DOHH2 (cell line): ENCODE measurements at regions not wholly inside any gene's neighbourhood (a gene's known extent, or its start where the extent isn't known, plus 50 kb on each side); places are given as distances from the start of the nearest gene placed in this dataset.
"Not testable (repeated sequence)": the region's sequence is repeated elsewhere in the genome, so short reads cannot be mapped to it uniquely, and the experiment has no call there.

Source experiments
- H3F3A ChIP-seq: fragments of 200-600 bp; sonication (generic), shearing (Covaris generic); 2 replicates; pipeline ENCODE4 v1.6.0; 2016; ENCODE audit warnings: antibody characterized with exemption, mild to moderate bottlenecking; ENCODE audit not compliant: control insufficient read depth, insufficient read depth
- H3K27ac ChIP-seq: fragments of 200-600 bp; sonication (generic); 2 replicates; pipeline ENCODE4 v1.5.1; 2014; ENCODE audit warnings: low read depth, mild to moderate bottlenecking, low read length, moderate library complexity
- H3K27me3 ChIP-seq: fragments of 200-600 bp; sonication (generic); 2 replicates; pipeline ENCODE4 v1.6.1; 2014; ENCODE audit warnings: mild to moderate bottlenecking, low read length, mixed read lengths; ENCODE audit not compliant: control insufficient read depth
- H3K36me3 ChIP-seq: fragments of 200-600 bp; sonication (generic); 2 replicates; pipeline ENCODE4 v1.6.1; 2014; ENCODE audit warnings: mild to moderate bottlenecking, low read length, moderate library complexity, mixed read lengths; ENCODE audit not compliant: control insufficient read depth
- H3K4me1 ChIP-seq: fragments of 200-600 bp; sonication (generic); 2 replicates; pipeline ENCODE4 v1.6.1; 2014; ENCODE audit warnings: mild to moderate bottlenecking, low read length, mixed read lengths; ENCODE audit not compliant: control insufficient read depth
- H3K4me2 ChIP-seq: fragments of 200-600 bp; sonication (generic); 2 replicates; pipeline ENCODE4 v1.6.0; 2014; ENCODE audit warnings: mild to moderate bottlenecking, low read length, moderate library complexity
- H3K4me3 ChIP-seq: fragments of 200-600 bp; sonication (generic); 2 replicates; pipeline ENCODE4 v1.5.1; 2014; ENCODE audit warnings: mild to moderate bottlenecking, low read length, mixed read lengths
- H3K79me2 ChIP-seq: fragments of 200-600 bp; sonication (generic); 2 replicates; pipeline ENCODE4 v1.6.1; 2014; ENCODE audit warnings: mild to moderate bottlenecking, low read length, mixed read lengths; ENCODE audit not compliant: control insufficient read depth
- H3K9me2 ChIP-seq: fragments of 200-600 bp; sonication (generic); replicated peaks from 2 replicates; pipeline ENCODE4 v1.6.1; 2014; ENCODE audit warnings: mild to moderate bottlenecking, low read length, mixed read lengths; ENCODE audit not compliant: control insufficient read depth
- H3K9me3 ChIP-seq: fragments of 200-600 bp; sonication (generic); 2 replicates; pipeline ENCODE4 v1.6.1; 2014; ENCODE audit warnings: antibody characterized with exemption, low read length, mixed read lengths; ENCODE audit not compliant: control insufficient read depth, insufficient read depth
- H4K20me1 ChIP-seq: fragments of 200-600 bp; sonication (generic); 2 replicates; pipeline ENCODE4 v1.6.0; 2014; ENCODE audit warnings: low read depth, mild to moderate bottlenecking, antibody characterized with exemption, low read length, moderate library complexity; ENCODE audit not compliant: control insufficient read depth, insufficient read depth
- CTCF ChIP-seq: fragments of 200-600 bp; sonication (generic); IDR thresholded peaks from one replicate; pipeline ENCODE4 v1.5.1; 2014; ENCODE audit warnings: antibody characterized with exemption, mild to moderate bottlenecking, low read depth, low read length; ENCODE audit not compliant: poor library complexity, severe bottlenecking
- EZH2phosphoT487 ChIP-seq: fragments of 200-600 bp; sonication (generic); IDR thresholded peaks from 2 replicates; pipeline ENCODE4 v1.6.1; 2017; ENCODE audit warnings: borderline replicate concordance, mild to moderate bottlenecking, antibody characterized with exemption, low read length, moderate library complexity, mixed read lengths

GRCh38 chr13:18236528-18236815 is 945.2 kb downstream of the TUBA3C start:
- no peak overlapping the region for H3K4me2 ChIP-seq
- no peaks in the 10 kb centered on the region for H3K27me3 ChIP-seq
- no peaks in the 10 kb centered on the region for H3F3A ChIP-seq
- TF ChIP-seq CTCF (no peak), EZH2phosphoT487 (no peak)
- H4K20me1 ChIP-seq, result no peaks in the 10 kb centered on the region
- no peak overlapping the region for H3K4me3 ChIP-seq
- no peaks in the 10 kb centered on the region for H3K36me3 ChIP-seq
- no peaks in the 10 kb centered on the region for H3K9me2 ChIP-seq
- no peak overlapping the region for H3K27ac ChIP-seq
- H3K9me3 ChIP-seq, result peaks cover 51% of the 10 kb centered on the region; the same call in 1 of the 2 replicates
- H3K4me1 ChIP-seq, result no peaks in the 10 kb centered on the region
- H3K79me2 ChIP-seq, result no peaks in the 10 kb centered on the region

GRCh38 chr13:18235756-18236527 is 945.7 kb downstream of the TUBA3C start:
- no peak overlapping the region for H3K27ac ChIP-seq
- no peaks in the 10 kb centered on the region for H3K4me1 ChIP-seq
- H3K4me2 ChIP-seq, result no peak overlapping the region
- H3K9me3 ChIP-seq, result peaks cover 51% of the 10 kb centered on the region; the same call in 1 of the 2 replicates
- no peaks in the 10 kb centered on the region for H3K36me3 ChIP-seq
- no peaks in the 10 kb centered on the region for H3K27me3 ChIP-seq
- H3F3A ChIP-seq, result no peaks in the 10 kb centered on the region
- no peak for TF ChIP-seq EZH2phosphoT487
- H3K9me2 ChIP-seq, result no peaks in the 10 kb centered on the region
- H3K4me3 ChIP-seq, result no peak overlapping the region
- H3K79me2 ChIP-seq, result no peaks in the 10 kb centered on the region
- H4K20me1 ChIP-seq, result no peaks in the 10 kb centered on the region

GRCh38 chr13:18235172-18235571 is 946.5 kb downstream of the TUBA3C start:
- no peaks in the 10 kb centered on the region for H3K36me3 ChIP-seq
- no peak overlapping the region for H3K4me3 ChIP-seq
- no peak overlapping the region for H3K27ac ChIP-seq
- H3F3A ChIP-seq, result no peaks in the 10 kb centered on the region
- peaks cover 48% of the 10 kb centered on the region; the same call in 1 of the 2 replicates for H3K9me3 ChIP-seq
- H3K27me3 ChIP-seq, result no peaks in the 10 kb centered on the region
- no peaks in the 10 kb centered on the region for H3K79me2 ChIP-seq
- no peak for TF ChIP-seq EZH2phosphoT487
- TF ChIP-seq CTCF, result no peak
- H3K4me2 ChIP-seq, result no peak overlapping the region
- no peaks in the 10 kb centered on the region for H4K20me1 ChIP-seq
- no peaks in the 10 kb centered on the region for H3K4me1 ChIP-seq
- H3K9me2 ChIP-seq, result no peaks in the 10 kb centered on the region

- not testable (repeated sequence) for H3K9me2 ChIP-seq, H3K79me2 ChIP-seq, H3F3A ChIP-seq, H3K4me3 ChIP-seq, H3K27me3 ChIP-seq, H3K4me2 ChIP-seq, H3K27ac ChIP-seq, H3K36me3 ChIP-seq, H3K4me1 ChIP-seq, H4K20me1 ChIP-seq
- H3K9me3 ChIP-seq, result peaks cover 48% of the 10 kb centered on the region; the same call in 1 of the 2 replicates
Observed at GRCh38 chr13:18234451-18234850, 947.2 kb downstream of the TUBA3C start.
